ENCODE measurements at regions not wholly inside any gene's neighbourhood (a gene's known extent, or its start where the extent isn't known, plus 50 kb on each side); places are given as distances from the start of the nearest gene placed in this dataset.

- TF ChIP-seq, protein P1, sequence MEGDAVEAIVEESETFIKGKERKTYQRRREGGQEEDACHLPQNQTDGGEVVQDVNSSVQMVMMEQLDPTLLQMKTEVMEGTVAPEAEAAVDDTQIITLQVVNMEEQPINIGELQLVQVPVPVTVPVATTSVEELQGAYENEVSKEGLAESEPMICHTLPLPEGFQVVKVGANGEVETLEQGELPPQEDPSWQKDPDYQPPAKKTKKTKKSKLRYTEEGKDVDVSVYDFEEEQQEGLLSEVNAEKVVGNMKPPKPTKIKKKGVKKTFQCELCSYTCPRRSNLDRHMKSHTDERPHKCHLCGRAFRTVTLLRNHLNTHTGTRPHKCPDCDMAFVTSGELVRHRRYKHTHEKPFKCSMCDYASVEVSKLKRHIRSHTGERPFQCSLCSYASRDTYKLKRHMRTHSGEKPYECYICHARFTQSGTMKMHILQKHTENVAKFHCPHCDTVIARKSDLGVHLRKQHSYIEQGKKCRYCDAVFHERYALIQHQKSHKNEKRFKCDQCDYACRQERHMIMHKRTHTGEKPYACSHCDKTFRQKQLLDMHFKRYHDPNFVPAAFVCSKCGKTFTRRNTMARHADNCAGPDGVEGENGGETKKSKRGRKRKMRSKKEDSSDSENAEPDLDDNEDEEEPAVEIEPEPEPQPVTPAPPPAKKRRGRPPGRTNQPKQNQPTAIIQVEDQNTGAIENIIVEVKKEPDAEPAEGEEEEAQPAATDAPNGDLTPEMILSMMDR (IDR thresholded peaks at IDR 0.05; ENCODE audit: low read depth, low read length): no peak
- no peak for TF ChIP-seq EZH2phosphoT487 (IDR thresholded peaks at IDR 0.05; ENCODE audit: low read depth)
Measured at GRCh38 chr22:45083659-45084305, 74.0 kb upstream of the PHF21B start.

Measured in OCI-LY3 (cell line).